AG04450 (cell line): ENCODE measurements at regions not wholly inside any gene's neighbourhood (a gene's known extent, or its start where the extent isn't known, plus 50 kb on each side); places are given as distances from the start of the nearest gene placed in this dataset.

Experiments used
- CTCF ChIA-PET: fragments of 300-600, 350-600 bp; formaldehyde crosslinking; extraction: SDS; loops from one replicate; lab custom pipeline; 2022; ENCODE audit warnings: antibody characterized with exemption, inconsistent platforms; lab: Charles Lee
- POLR2A ChIA-PET: fragments of 350-600 bp; formaldehyde crosslinking; extraction: SDS; loops from one replicate; lab custom pipeline; 2021; ENCODE audit warnings: antibody characterized with exemption, inconsistent platforms; lab: Yijun Ruan, JAX
- DNase-seq: peaks from one replicate; pipeline ENCODE4 v3.0.0-alpha.2; 2011; ENCODE audit warnings: low read depth, low spot score
- H3K27ac ChIP-seq: one replicate; pipeline ENCODE4 v1.5.1; 2012; ENCODE audit warnings: low read depth, low read length, control low read depth
- H3K27me3 ChIP-seq: one replicate; pipeline ENCODE4 v1.6.0; 2012; ENCODE audit warnings: low read length; ENCODE audit not compliant: control insufficient read depth, insufficient read depth
- H3K4me3 ChIP-seq: 2 replicates; pipeline ENCODE4 v1.5.1; 2011; ENCODE audit warnings: mild to moderate bottlenecking, low read depth, low read length, control low read depth
- H3K9me3 ChIP-seq: 2 replicates; pipeline ENCODE4 v1.5.1; 2012; ENCODE audit warnings: low read length; ENCODE audit not compliant: control insufficient read depth, insufficient read depth
- CTCF ChIP-seq: IDR thresholded peaks from 2 replicates; pipeline ENCODE4 v1.5.1; 2011; ENCODE audit warnings: low read depth, low read length, control low read depth, inconsistent platforms

DNA sequence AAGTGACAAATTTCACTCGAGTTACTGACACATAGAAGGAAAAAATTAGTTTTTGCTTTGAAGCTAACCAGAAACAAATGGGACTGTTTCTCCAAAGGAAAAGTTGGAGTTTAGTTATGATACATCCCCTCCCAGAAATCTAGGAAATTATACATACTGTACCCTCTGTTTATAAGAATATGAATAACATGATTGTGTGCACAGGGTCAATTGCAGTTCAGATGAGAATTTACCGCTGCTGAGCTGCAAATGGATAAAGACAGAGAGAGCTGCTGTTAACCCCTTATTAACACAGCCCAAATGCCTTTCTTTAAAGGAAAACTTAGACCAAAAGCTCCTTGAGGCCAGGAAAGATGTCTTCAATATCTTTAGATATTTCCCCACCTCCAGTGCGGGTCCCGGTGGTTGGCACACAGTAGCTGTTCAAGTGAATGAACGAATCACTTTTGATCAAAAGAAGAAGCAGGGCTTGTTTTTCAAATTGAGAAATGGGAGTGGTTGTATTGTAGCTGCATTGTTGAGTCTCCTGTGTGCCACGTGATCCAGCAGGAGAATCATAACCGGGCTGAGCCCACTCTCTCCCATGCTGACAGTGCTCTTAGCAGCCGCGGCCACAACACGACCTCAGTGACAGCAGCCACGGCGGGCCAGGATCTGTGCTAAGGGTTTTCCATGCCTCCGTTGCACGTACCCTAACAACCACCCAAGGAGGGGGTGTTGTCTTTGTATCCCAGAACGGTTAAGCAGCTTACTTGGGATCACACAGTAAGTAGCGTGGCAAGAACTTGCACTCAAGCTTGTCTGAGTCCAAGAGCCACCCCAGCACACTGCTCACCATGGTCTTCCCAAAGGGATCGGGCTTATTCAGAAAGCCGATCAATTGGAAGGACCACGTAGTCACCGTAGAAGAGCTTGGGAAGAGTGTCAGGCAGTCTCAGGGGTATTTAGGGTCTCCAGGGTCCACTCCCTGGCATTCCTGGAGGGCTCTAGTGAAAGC is 53.5 kb upstream of the BMP6 start:
- Histone ChIP-seq H3K9me3 (no peaks in the 10 kb centered on the region), H3K4me3 (no peak overlapping the region), H3K27ac (no peak overlapping the region), H3K27me3 (peaks cover 12% of the 10 kb centered on the region)
- no peak for DNase-seq
- CTCF ChIA-PET: interaction anchor here (0.5 to 2.7 kb wide), 6 partner anchors 17 to 547 kb away, joined by 3 to 8 read pairs (median 4); no protein-coding TSS in a partner anchor
- no peak for TF ChIP-seq CTCF
- POLR2A ChIA-PET: interaction anchor here (0.5 to 0.6 kb wide), 2 partner anchors 236 to 360 kb away, joined by 5 to 7 read pairs; no protein-coding TSS in a partner anchor

GRCh38 chr6:7673063-7673536 is 52.8 kb upstream of the BMP6 start:
- TF ChIP-seq CTCF: no peak
- ChIA-PET POLR2A (interaction anchor here (0.5 to 0.6 kb wide), 2 partner anchors 235 to 361 kb away, joined by 5 to 7 read pairs; no protein-coding TSS in a partner anchor), CTCF (interaction anchor here (0.6 to 2.7 kb wide), 4 partner anchors 17 to 386 kb away, joined by 3 to 8 read pairs (median 4); no protein-coding TSS in a partner anchor)
- no peaks in the 10 kb centered on the region for H3K9me3 ChIP-seq
- DNase-seq: no peak
- H3K27me3 ChIP-seq: peaks cover 12% of the 10 kb centered on the region
- peak overlapping the region; percentile 7; the same call in 1 of the 2 replicates for H3K4me3 ChIP-seq
- H3K27ac ChIP-seq: no peak overlapping the region

DNA sequence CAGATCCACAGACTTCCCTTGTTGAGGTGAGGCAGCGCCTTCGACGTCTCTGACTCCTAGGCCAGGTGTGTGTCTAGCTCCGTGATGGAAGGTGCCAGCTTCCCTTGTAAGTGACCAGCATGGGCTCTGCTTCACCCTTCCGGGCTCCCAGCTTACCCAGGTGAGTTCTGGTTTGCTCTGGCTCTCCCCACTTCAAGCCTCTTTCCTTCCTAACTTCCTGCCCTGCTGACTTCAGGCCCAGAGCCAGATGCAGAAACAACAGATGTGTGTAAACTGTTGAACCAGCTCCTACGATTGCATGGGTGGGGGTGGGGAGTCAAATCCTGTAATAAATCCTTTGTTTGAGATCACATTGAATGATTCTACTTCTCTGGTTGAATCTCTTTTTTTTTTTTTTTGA is 51.6 kb upstream of the BMP6 start:
- H3K27me3 ChIP-seq: peaks cover 7% of the 10 kb centered on the region
- CTCF ChIA-PET: interaction anchor here (0.6 kb wide), 1 partner anchor 249 kb away, joined by 8 read pairs; no protein-coding TSS in a partner anchor
- no peak for TF ChIP-seq CTCF
- POLR2A ChIA-PET: no interaction called here
- H3K27ac ChIP-seq: no peak overlapping the region
- no peak for DNase-seq
- no peak overlapping the region for H3K4me3 ChIP-seq
- H3K9me3 ChIP-seq: no peaks in the 10 kb centered on the region

GRCh38 chr6:7675353-7675945 is 50.5 kb upstream of the BMP6 start:
- no peak for TF ChIP-seq CTCF
- POLR2A ChIA-PET: no interaction called here
- CTCF ChIA-PET: interaction anchor here (0.6 kb wide), 1 partner anchor 168 kb away, joined by 3 read pairs; no protein-coding TSS in a partner anchor

More at GRCh38 chr6:7675353-7675945, 50.5 kb upstream of the BMP6 start:
- H3K9me3 ChIP-seq: no peaks in the 10 kb centered on the region
- H3K27me3 ChIP-seq: peaks cover 7% of the 10 kb centered on the region
- H3K4me3 ChIP-seq: no peak overlapping the region
- no peak for DNase-seq
- no peak overlapping the region for H3K27ac ChIP-seq
